Hepatocyte (in vitro differentiated cells): ENCODE measurements at regions not wholly inside any gene's neighbourhood (a gene's known extent, or its start where the extent isn't known, plus 50 kb on each side); places are given as distances from the start of the nearest gene placed in this dataset.

ENCODE experiments used
- EZH2 ChIP-seq: fragments of 200-600 bp; sonication (generic); IDR thresholded peaks from 2 replicates; pipeline ENCODE4 v1.6.1; 2016; ENCODE audit warnings: antibody characterized with exemption, mild to moderate bottlenecking, borderline replicate concordance
- EZH2phosphoT487 ChIP-seq: fragments of 200-600 bp; sonication (generic); IDR thresholded peaks from one replicate; pipeline ENCODE4 v1.6.1; 2018; ENCODE audit warnings: antibody characterized with exemption, mild to moderate bottlenecking, low read depth, moderate library complexity; ENCODE audit not compliant: unreplicated experiment, severe bottlenecking
- TF ChIP-seq, protein P1 (sequence below): fragments of 200-600 bp; sonication (generic); IDR thresholded peaks from 2 replicates; pipeline ENCODE4 v1.5.1; 2016; ENCODE audit warnings: antibody characterized with exemption, mild to moderate bottlenecking; ENCODE audit not compliant: poor library complexity

GRCh38 chr4:181046809-181047208, 1196.4 kb upstream of the TENM3 start:
- TF ChIP-seq, protein P1, sequence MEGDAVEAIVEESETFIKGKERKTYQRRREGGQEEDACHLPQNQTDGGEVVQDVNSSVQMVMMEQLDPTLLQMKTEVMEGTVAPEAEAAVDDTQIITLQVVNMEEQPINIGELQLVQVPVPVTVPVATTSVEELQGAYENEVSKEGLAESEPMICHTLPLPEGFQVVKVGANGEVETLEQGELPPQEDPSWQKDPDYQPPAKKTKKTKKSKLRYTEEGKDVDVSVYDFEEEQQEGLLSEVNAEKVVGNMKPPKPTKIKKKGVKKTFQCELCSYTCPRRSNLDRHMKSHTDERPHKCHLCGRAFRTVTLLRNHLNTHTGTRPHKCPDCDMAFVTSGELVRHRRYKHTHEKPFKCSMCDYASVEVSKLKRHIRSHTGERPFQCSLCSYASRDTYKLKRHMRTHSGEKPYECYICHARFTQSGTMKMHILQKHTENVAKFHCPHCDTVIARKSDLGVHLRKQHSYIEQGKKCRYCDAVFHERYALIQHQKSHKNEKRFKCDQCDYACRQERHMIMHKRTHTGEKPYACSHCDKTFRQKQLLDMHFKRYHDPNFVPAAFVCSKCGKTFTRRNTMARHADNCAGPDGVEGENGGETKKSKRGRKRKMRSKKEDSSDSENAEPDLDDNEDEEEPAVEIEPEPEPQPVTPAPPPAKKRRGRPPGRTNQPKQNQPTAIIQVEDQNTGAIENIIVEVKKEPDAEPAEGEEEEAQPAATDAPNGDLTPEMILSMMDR: no peak
- TF ChIP-seq EZH2: no peak
- no peak for TF ChIP-seq EZH2phosphoT487
